NCI-H524 (cell line): ENCODE measurements at regions not wholly inside any gene's neighbourhood (a gene's known extent, or its start where the extent isn't known, plus 50 kb on each side); places are given as distances from the start of the nearest gene placed in this dataset.

Experiments used
- DNase-seq, 2 experiments: peaks; one replicate each; lab custom pipeline; 2025; lab: John Stamatoyannopoulos, UW

GRCh38 chr7:131173145-131173890 lies 154.4 kb upstream of the MKLN1 start:
- DNase-seq = no peak

DNA sequence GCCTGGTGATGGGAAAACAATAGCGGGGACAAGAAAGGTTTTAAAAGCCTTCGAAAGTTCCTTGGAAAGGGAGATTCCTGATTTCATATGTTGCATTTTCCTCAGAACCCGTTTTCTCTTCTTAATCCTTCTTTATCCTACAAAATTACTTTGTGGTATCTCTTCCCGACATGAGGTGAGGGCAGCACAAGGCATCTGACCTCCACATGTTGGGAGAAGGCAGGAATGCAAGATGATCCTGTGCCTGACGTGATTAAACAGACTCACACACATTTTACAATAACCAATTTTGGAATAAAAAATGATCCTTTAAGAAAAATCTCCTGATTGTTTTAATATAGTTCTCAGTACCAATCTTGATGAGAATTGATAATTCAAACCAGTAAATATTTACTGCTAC lies 153.3 kb upstream of the MKLN1 start:
- no peak for DNase-seq

DNA sequence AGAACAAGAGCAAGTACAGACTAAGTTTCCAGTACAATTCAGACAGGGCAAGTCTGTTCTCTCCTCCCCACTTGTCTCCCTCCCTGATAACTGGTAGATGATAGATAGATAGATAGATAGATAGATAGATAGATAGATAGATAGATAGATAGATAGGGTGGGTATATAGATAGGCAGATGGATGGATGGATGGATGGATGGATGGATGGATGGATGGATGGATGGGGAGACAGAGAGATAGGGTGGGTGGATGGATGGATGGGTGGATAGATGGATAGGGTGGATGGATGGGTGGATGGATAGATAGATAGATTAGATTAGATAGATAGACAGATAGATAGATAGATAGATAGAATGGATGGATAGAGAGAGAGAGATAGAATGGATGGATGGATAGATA lies 152.8 kb upstream of the MKLN1 start:
- DNase-seq = no peak

- no peak for DNase-seq
Measured at GRCh38 chr7:131182446-131183058, 145.1 kb upstream of the MKLN1 start.

GRCh38 chr7:131183072-131183471 lies 144.6 kb upstream of the MKLN1 start:
- no peak for DNase-seq

DNA sequence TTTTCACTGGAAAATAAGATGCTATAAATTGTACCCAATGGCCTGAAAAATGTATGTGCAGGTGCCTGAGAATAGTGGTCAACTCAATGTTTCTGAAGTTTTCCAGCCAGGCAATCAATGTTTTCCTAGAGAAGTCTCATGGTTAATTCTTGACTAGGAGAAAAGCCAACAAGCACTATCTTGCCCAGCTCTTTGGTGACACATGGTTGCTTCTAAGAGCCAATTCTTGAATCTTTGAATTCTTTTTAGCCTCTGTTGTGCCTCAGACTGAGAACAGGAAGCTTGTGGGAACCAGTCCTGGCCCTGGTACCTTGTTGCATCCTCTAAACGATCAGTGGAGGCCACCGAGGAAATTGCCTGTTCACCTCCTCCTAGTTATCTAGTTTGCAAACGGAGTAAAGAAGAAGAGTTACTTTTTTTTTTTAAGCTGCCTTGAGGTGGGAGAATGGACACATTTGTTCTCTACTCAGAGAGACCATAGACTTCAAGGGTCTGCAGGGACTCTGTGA lies 144.0 kb upstream of the MKLN1 start:
- no peak for DNase-seq

GRCh38 chr7:131186816-131187215 lies 140.9 kb upstream of the MKLN1 start:
- no peak for DNase-seq

DNA sequence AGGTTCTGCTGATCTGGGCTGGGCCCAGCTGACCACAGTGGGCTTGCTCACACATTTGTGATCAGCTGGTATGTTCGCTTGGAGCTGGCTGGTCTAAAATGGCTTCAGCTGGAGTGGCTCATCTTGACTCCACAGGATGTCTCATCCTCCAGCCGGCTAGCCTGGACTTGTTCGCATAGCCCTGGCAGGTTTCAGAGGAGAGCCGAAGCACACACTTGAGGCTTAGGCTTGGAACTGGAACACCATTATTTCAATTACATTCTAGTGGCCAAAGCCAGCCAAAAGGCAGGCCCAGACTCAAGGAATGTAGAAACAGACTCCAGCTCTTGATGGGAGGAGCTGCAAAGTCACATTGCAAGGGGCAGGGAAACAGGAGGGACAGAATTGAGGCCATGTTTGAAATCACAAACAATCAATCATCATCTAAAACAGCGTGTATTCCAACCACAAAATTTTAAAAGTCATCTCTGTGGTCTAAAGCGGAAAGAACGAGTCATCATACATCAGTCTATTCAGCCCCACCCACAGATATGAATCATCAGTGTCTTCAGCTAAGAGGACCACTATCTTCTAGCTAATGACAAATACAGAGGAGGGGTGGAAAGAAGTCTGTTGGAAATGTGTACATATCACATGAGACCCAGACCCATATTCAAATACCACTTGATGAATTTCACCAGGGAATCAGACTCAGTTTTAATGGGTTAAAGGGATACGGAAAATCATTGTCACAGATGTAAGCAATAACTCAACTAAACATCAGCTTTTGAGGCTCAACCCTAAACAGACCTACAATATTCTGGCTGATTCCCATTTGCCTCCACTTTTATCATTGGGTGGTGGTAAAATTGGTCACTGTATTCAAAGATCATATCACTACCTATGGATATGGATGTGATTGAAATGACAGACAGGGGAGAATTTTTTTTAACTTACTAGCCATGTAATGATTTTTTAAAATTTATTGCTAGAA lies 139.0 kb upstream of the MKLN1 start:
- no peak for DNase-seq

DNA sequence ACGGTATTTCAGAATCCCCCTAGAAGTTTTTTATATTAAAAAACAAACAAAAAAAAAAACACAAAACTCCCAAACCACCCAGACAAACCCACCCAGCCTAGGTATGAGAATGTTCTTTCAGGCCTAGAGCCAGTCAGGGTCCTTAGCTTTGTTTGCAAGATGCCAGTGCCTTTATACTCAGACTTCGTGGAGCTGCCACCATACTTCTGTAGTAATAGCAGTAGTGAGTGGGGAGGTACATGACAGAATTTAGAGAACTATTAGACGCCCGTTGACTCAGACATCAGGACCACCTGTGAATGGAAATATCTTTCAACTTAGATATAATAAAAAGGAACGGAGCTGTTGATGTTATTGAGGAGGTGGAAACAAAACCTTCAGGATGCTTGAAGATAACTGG lies 138.2 kb upstream of the MKLN1 start:
- DNase-seq = no peak

DNA sequence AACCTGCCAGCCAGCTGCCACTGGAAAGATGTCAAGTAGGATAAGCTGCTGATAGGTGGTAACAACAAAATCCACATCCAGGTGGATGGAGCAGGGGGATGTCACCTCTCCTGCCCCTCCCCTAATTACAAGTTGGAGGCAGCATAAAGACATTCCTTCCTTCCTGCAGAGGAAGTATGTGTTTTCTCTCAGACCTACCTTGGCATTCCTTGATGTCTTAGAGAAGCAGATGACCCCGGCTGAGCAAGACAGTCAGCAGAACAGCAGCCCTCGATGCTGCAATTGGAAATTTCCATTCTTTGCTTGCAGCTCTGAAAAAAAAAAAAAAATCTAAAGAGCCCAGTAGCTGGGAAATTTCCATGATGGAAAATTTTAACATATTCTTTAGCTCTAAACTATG lies 137.5 kb upstream of the MKLN1 start:
- peak in 1 of 2 experiments; percentile 1 for DNase-seq

DNA sequence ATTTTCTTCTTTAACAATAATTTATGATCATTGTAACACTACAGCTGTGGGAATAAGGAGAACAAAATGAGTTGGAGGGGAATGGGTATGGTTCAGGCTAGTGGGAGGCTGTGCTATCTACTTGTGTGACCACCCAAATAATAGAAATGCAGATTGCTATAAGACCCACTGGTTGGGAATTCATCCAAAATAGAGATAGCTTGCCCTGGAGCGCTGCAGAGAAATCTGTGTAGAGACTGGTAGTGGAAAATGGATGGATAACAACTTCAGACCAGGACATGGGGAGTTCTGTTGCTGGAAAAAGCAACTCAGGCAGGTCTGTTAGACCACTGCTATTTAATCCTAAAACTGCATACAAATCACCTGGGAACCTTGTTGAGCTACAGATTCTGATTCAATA lies 137.1 kb upstream of the MKLN1 start:
- DNase-seq = no peak

DNA sequence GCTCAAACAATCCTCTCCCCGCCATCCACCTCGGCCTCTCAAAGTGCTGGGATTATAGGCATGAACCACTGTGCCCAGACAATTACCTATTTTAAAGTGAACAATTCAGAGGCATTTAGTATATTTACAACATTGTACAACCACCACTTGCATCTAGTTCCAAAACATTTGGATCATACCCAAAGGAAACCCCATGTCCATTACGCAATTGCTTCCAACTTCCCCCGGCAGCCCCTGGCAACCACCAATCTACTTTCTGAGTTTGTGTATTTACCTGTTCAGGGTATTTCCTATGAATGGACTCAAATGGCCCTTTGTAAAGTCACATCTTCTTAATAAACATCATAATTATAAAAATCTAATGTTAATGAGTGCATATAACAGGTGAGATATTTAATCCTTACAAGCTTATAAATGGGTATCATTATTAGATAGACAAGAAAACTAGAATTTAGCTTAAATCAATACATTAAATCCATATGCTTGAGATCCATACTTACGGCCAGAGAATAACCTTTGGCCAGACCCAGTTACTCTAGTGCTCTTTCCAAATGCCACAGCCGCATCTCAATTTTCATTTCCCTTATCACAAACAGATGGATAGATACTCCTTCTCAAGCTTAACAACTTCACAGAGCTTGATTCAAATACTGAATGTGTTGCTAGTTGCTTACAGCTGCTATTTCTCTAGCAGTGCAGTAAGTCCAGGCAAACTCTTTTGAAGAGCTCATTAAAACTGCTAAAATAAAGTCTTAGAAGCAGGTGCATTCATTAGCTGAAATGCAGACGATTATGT lies 133.4 kb upstream of the MKLN1 start:
- peak in 1 of 2 experiments; percentile 57 for DNase-seq

DNA sequence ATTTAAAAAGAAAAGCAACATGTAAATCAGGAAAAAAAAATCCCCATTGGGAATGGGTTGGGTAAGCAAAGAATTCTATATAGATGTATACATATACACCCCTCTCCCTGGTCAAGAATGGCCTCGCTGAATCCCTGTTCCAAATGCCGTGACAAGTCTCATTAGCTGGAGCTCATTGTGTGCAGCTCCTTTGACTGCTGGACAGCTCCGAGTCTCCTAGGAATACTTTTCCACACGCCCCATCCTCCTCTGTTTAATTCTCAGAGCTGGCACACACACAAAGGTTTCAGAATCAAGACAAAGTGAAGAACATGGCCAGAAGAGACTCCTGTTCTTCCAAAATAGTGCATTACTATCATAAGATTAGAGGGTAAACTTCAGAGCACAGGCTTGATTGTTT lies 130.9 kb upstream of the MKLN1 start:
- no peak for DNase-seq

DNA sequence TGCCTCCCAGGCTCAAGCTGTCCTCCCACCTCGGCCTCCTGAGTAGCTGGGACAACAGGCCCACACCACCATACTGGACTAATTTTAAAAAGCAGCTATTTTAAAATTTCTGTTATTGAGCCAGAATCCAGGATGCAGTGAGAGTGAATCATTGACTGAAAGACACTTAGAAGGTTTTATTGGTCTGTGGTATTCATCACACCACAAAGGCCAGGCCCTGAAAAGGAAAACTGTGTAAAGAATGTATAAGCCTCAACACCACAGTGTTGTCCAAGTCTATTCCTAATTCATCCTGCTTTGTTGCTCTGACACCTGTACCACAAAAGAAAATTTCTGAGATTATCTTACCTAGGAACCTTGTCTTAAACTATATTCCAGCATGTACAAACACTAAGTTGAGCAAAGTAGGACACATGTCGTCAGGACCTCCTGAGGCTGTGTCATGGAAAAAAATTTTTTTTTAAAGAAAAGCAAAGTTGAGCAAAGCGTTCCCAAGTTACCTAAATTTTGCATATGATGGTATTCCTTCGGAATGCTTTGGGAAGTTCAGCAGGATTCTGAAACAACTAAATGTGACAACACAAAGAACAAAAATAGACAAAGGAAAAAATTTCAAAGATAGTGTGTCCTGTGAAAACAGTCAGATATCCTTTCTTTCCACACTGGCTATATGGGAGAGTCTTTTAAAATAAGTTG lies 129.6 kb upstream of the MKLN1 start:
- DNase-seq = no peak

DNA sequence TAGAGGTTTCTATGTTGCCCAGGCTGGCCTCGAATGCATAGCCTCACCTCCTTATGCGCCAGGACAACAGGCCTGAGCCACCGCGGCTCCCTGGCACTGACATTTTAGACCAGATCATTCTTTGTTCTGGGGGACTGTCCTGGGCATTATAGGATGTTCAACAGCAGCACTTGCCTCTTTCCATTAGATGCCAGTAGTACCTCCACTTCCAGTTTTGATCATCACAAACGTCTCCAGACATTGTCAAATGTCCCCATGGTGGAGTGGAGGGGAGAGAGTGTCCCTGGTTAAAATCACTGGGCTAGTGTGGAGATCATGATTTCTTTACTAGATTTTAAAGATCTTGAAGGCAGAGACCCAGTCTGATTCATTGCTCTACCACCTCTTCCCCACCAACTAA lies 125.2 kb upstream of the MKLN1 start:
- no peak for DNase-seq

DNA sequence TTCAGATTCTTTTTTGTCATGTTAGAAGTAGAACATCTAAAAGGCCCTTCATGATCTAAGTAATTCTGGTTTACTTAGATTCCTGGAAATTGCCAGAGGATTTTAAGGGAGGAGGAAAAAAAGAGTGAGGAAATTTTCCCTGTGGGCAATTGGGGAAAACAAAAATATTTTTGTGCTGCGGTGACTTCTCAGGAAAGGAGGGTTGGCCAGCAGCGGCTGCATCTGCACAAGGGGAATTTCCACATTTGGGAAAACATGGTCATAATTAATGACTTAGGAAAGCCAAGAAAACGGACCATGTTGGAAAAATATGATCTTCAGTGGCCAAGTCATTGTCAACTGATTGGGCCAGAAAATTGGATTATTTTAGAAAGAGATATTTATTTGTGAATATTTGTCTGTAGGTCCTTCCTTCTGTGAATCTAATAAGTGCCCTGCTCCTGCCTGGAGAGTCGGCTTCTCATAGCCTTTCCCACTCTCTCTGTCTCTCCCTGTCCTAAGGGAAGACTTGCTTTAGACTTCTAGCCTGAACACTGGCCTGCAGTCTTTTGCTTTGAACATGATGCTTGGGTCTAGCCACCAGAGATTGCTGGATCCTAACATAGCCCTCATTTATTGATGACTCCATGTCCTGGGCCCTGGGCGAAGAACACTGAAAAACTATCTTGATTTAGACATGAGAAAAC lies 124.2 kb upstream of the MKLN1 start:
- DNase-seq = no peak

DNA sequence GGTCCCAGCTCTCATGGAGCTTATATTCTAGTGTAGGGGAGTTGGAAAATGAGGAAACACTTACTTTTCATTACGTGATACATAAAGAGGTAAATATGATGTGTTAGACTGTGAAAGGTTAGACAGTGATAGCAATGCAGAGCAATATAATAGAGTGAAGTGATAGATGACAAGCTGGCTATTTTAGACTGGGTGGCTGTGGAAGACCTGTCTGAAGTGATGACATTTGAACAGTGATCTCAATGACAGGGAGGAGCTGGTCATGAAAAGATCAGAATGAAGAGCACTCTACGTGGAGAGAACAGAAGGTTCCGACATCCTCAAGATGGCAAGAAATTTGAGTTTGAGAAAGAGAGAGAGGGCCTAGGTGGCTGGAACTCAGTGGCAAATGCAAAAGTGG lies 118.9 kb upstream of the MKLN1 start:
- DNase-seq = peak in 1 of 2 experiments; percentile 27

DNA sequence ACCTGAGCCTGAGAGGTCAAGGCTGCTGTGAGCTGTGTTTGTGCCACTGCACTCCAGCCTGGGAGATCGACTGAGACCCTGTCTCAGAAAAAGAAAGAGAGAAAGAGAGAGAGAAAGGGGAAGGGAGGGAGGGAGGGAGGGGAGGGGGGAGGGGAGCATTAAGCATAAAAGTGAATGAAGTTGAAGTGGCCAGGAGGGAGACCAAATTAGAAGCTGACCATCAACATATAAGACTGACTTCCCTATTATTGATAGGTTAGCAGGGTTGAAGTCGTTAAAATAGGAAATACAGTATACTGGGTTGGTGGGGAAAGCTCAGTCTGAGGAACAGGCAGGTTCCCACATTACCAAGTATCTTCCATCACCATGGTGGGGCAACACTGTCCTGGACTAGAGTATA lies 117.1 kb upstream of the MKLN1 start:
- no peak for DNase-seq

DNA sequence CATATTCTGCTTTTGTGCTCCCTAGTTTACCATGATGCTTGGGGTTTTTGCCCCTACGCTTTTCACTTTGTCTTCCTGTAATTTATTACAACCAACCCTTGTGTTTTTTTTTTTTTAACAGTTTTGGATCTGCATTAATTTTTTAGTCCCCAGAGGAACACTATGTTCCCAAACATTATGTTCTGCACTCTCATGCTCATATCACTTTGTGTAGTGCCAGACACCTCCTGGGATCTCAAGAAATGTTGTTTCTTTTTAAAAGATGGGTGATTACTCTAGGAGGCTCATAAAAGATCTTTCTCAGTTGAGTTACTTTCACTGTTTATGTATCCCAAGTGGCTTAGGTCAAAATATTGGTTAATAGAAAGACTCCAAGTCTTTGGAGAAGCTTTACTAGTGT lies 116.2 kb upstream of the MKLN1 start:
- no peak for DNase-seq

DNA sequence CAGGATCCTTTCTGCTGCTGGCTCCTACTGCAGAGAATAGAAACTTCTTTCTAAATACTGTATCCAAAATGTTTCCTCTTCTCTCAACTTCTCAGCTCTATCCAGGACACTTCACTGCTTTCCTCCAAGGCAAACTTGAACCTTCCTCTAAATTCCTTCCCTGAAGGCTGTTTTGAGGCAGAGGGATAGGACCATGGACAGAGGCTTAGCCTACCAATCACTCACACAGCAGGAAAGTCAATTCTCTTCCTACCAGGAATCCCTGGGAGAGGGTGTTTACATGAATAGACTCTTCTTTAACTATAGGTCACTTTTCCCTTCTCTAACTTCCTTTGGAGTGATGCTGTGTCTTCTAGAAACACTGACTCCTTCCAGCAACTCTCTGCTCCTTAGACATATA lies 115.6 kb upstream of the MKLN1 start:
- DNase-seq = no peak

GRCh38 chr7:131218727-131219128 lies 108.9 kb upstream of the MKLN1 start:
- DNase-seq = no peak
